ENCODE measurements at regions not wholly inside any gene's neighbourhood (a gene's known extent, or its start where the extent isn't known, plus 50 kb on each side); places are given as distances from the start of the nearest gene placed in this dataset.

DNA sequence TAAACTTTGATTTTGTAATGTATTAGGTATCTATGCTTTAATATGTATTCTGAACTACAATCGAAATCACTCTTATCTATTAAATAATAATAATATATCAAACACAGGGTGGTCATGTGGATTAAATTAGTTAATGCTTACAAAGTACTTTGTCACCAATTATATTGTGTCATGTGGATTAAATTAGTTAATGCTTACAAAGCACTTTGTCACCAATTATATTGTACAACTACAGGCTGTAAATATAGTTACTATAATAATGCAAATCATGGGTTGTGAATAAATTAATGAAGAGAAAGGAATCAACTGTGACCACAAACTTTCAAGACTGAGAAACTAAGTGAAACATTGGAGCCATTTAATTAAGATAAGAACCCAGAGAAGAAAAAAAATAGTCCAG lies 1929.1 kb upstream of the PCDH20 start:
- TF ChIP-seq, protein P1, sequence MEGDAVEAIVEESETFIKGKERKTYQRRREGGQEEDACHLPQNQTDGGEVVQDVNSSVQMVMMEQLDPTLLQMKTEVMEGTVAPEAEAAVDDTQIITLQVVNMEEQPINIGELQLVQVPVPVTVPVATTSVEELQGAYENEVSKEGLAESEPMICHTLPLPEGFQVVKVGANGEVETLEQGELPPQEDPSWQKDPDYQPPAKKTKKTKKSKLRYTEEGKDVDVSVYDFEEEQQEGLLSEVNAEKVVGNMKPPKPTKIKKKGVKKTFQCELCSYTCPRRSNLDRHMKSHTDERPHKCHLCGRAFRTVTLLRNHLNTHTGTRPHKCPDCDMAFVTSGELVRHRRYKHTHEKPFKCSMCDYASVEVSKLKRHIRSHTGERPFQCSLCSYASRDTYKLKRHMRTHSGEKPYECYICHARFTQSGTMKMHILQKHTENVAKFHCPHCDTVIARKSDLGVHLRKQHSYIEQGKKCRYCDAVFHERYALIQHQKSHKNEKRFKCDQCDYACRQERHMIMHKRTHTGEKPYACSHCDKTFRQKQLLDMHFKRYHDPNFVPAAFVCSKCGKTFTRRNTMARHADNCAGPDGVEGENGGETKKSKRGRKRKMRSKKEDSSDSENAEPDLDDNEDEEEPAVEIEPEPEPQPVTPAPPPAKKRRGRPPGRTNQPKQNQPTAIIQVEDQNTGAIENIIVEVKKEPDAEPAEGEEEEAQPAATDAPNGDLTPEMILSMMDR (IDR thresholded peaks at IDR 0.05; ENCODE audit: unreplicated experiment) = no peak
- Mint-ChIP-seq H3K4me3 (ENCODE audit: low read depth) (no peak overlapping the region), H3K36me3 (ENCODE audit: insufficient read depth) (no peaks in the 10 kb centered on the region), H3K4me1 (ENCODE audit: low read depth) (peaks cover 6% of the 10 kb centered on the region), H3K27ac (no peak overlapping the region), H3K27me3 (no peaks in the 10 kb centered on the region), H3K9me3 (ENCODE audit: low read depth) (no peaks in the 10 kb centered on the region)
- no peak for DNase-seq (ENCODE audit: low spot score, unreplicated experiment)

DNA sequence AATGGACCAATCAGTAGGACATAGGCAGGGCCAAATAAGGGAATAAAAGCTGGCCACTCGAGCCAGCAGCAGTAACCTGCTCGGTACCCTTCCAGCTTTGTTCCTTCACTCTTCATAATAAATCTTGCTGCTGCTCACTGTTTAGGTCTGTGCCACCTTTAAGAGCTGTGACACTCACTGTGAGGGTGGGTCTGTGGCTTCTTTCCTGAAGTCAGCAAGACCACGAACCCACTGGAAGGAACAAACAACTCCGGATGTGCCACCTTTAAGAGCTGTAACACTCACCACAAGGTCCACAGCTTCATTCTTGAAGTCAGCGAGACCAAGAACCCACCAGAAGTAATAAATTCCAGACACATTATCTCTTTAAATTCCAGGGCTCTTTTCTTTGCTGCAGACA lies 1922.3 kb upstream of the PCDH20 start:
- no peak overlapping the region for H3K27ac Mint-ChIP-seq
- H3K36me3 Mint-ChIP-seq (ENCODE audit: insufficient read depth) = peaks cover 1% of the 10 kb centered on the region
- H3K9me3 Mint-ChIP-seq (ENCODE audit: low read depth) = peaks cover 17% of the 10 kb centered on the region
- no peaks in the 10 kb centered on the region for H3K4me1 Mint-ChIP-seq (ENCODE audit: low read depth)
- H3K27me3 Mint-ChIP-seq = no peaks in the 10 kb centered on the region
- TF ChIP-seq, protein P1 (IDR thresholded peaks at IDR 0.05; ENCODE audit: unreplicated experiment) = no peak
- DNase-seq (ENCODE audit: low spot score, unreplicated experiment) = no peak
- H3K4me3 Mint-ChIP-seq (ENCODE audit: low read depth) = no peak overlapping the region

DNA sequence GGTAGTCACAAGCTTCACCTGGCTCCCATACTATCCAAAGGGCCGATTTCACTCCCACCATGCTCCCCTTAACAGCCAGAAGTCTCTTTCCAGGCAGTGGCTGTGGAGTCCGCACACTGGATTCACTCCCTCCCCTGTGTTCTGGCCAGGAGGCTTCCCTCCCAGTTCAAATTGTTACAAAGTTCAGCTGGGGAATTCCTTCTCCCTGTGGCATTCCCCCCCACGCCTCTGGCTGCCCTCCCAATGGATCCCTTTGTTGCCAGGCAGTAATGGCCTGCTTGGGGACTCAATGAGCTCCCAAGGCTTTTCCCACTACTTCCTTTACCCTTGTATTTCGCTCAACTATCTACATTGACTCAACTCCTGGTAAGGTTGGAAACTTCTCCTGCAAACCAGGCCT lies 1921.4 kb upstream of the PCDH20 start:
- H3K4me1 Mint-ChIP-seq (ENCODE audit: low read depth) = no peaks in the 10 kb centered on the region
- DNase-seq (ENCODE audit: low spot score, unreplicated experiment) = no peak
- H3K9me3 Mint-ChIP-seq (ENCODE audit: low read depth) = peaks cover 19% of the 10 kb centered on the region
- no peaks in the 10 kb centered on the region for H3K27me3 Mint-ChIP-seq
- no peak overlapping the region for H3K27ac Mint-ChIP-seq
- peaks cover 1% of the 10 kb centered on the region for H3K36me3 Mint-ChIP-seq (ENCODE audit: insufficient read depth)
- H3K4me3 Mint-ChIP-seq (ENCODE audit: low read depth) = no peak overlapping the region
- TF ChIP-seq, protein P1 (IDR thresholded peaks at IDR 0.05; ENCODE audit: unreplicated experiment) = no peak

DNA sequence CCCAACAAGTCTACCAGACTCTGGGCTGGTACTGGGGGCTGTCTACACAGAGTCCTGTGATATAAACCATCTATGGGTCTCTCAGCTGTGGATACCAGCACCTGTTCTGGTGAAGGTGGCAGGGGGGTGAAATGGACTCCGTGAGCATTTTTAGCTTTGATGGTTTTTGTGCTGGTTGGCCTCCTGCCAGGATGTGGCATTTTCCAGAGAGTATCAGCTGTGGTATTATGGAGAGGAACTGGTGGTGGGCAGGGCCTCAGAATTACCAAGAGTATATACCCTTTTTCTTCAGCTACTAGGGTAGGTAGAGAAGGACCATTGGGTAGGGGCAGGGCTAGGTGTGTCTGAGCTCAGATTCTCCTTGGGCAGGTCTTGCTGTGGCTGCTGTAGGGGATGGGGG lies 1920.9 kb upstream of the PCDH20 start:
- Mint-ChIP-seq H3K4me3 (ENCODE audit: low read depth) (no peak overlapping the region), H3K9me3 (ENCODE audit: low read depth) (peaks cover 19% of the 10 kb centered on the region), H3K27me3 (no peaks in the 10 kb centered on the region), H3K36me3 (ENCODE audit: insufficient read depth) (peaks cover 1% of the 10 kb centered on the region), H3K27ac (no peak overlapping the region), H3K4me1 (ENCODE audit: low read depth) (no peaks in the 10 kb centered on the region)
- TF ChIP-seq, protein P1 (IDR thresholded peaks at IDR 0.05; ENCODE audit: unreplicated experiment) = no peak
- DNase-seq (ENCODE audit: low spot score, unreplicated experiment) = no peak

DNA sequence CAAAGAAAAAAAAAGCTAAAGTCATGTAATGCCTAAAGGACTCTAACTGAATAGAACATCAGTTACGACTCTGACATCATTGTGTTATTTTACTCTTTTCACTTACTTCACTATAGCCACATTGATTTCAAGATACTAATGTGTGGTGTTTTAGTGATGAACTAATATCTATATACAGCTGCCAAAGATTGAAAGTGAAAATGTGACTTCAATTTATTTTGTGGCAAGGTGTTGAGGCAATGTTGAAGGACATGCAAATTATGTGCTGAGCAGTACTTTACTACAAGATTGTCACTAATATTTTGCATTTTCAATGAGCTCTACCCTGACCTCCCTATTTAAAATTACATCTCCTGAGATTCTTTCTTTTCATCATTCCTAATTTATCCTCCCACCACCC lies 1911.9 kb upstream of the PCDH20 start:
- no peak for DNase-seq (ENCODE audit: low spot score, unreplicated experiment)
- Mint-ChIP-seq H3K36me3 (ENCODE audit: insufficient read depth) (no peaks in the 10 kb centered on the region), H3K4me1 (ENCODE audit: low read depth) (peaks cover 7% of the 10 kb centered on the region), H3K27ac (no peak overlapping the region), H3K27me3 (no peaks in the 10 kb centered on the region), H3K9me3 (ENCODE audit: low read depth) (no peaks in the 10 kb centered on the region), H3K4me3 (ENCODE audit: low read depth) (no peak overlapping the region)
- TF ChIP-seq, protein P1 (IDR thresholded peaks at IDR 0.05; ENCODE audit: unreplicated experiment) = no peak
